Activated naive CD4-positive, alpha-beta T cell treated with anti-CD3 and anti-CD28 coated beads, Interleukin-2, amount 10 ng/mL, durations not matched to agents 7 days and 5 days (primary cell): ENCODE measurements at regions not wholly inside any gene's neighbourhood (a gene's known extent, or its start where the extent isn't known, plus 50 kb on each side); places are given as distances from the start of the nearest gene placed in this dataset.
"Not testable (repeated sequence)": the region's sequence is repeated elsewhere in the genome, so short reads cannot be mapped to it uniquely, and the experiment has no call there.

Experiments
- CTCF ChIA-PET: fragments of 350-600 bp; sonication (Branson Sonifier 250); formaldehyde crosslinking; loops from one replicate; lab custom pipeline; 2021; ENCODE audit warnings: antibody characterized with exemption; lab: Charles Lee
- DNase-seq: peaks from one replicate; pipeline ENCODE4 v3.0.0-alpha.2; 2020
- H3K27ac Mint-ChIP-seq: one replicate; pipeline ENCODE4 v1.8.0; 2021; ENCODE audit warnings: mild to moderate bottlenecking, moderate library complexity, mixed read lengths
- H3K27me3 Mint-ChIP-seq: one replicate; pipeline ENCODE4 v1.8.0; 2021; ENCODE audit warnings: mild to moderate bottlenecking, mixed read lengths
- H3K36me3 Mint-ChIP-seq: one replicate; pipeline ENCODE4 v1.8.0; 2021; ENCODE audit warnings: mixed read lengths
- H3K4me1 Mint-ChIP-seq: one replicate; pipeline ENCODE4 v1.8.0; 2021; ENCODE audit warnings: mixed read lengths
- H3K4me3 Mint-ChIP-seq: one replicate; pipeline ENCODE4 v1.8.0; 2021; ENCODE audit warnings: mild to moderate bottlenecking, moderate library complexity, mixed read lengths
- H3K9me3 Mint-ChIP-seq: one replicate; pipeline ENCODE4 v1.8.0; 2021; ENCODE audit warnings: mixed read lengths

DNA sequence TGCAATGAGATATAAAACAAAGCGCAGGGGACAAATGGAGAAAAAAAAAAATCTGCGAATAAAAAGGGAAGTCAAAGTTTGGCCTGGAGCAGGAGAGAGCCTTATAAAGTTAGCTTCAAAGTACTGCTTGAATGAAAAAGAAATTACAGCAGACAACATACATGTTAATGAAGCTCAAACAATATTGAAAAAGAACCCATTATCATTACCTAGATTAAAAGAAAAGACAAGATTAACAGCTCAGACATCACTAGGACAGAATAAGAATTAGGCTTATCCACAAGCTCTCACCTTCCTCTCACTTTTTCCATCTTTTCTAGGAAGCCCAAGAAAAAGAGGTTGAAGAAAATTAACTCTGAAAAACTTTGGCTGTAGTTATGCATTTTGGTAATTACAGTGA lies 503.5 kb downstream of the ETNK1 start:
- Mint-ChIP-seq H3K27ac (no peak overlapping the region), H3K4me1 (no peaks in the 10 kb centered on the region), H3K27me3 (no peaks in the 10 kb centered on the region), H3K36me3 (no peaks in the 10 kb centered on the region), H3K9me3 (no peaks in the 10 kb centered on the region), H3K4me3 (no peak overlapping the region)
- no peak for DNase-seq
- CTCF ChIA-PET: no interaction called here

DNA sequence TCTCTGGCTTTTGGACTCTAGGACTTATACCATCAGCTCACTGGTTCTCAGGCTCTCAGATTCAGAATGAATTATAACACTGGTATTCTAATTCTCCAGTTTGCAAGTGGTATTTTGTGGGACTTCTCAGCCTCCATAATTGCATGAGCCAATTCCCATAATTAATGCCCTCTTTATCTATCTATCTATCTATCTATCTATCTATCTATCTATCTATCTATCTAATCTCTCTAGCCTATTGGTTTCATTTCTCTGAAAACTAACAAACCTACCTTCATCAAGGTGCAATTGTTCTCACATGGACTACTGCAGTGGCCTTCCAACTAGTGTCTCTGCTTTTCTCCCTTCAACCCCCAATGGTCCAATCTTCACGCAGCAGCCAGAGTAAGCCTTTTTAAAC lies 507.4 kb downstream of the ETNK1 start:
- CTCF ChIA-PET: no interaction called here

DNA sequence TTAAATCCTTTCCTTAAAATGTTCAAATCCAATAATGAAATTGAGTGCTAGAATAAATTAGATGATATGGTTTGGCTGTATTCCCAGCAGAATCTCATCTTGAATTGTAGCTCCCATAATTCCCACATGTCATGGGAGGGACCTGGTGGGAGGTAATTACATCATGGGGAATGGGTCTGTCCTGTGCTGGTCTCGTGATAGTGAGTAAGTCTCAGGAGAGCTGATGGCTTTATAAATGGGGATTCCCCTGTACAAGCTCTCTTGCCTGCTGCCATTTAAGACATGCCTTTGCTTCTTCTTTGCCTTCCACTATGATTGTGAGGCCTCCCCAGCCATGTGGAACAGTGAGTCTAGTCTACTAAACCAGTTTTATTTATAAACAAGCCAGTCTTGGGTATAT lies 508.5 kb downstream of the ETNK1 start:
- Mint-ChIP-seq H3K27ac (no peak overlapping the region), H3K36me3 (no peaks in the 10 kb centered on the region), H3K4me1 (no peaks in the 10 kb centered on the region), H3K27me3 (no peaks in the 10 kb centered on the region), H3K4me3 (no peak overlapping the region), H3K9me3 (no peaks in the 10 kb centered on the region)
- CTCF ChIA-PET: no interaction called here
- no peak for DNase-seq

More for the DNA sequence above, 507.4 kb downstream of the ETNK1 start:
- no peaks in the 10 kb centered on the region for H3K4me1 Mint-ChIP-seq
- DNase-seq: no peak
- H3K4me3 Mint-ChIP-seq: no peak overlapping the region
- no peaks in the 10 kb centered on the region for H3K9me3 Mint-ChIP-seq
- H3K27me3 Mint-ChIP-seq: no peaks in the 10 kb centered on the region
- no peaks in the 10 kb centered on the region for H3K36me3 Mint-ChIP-seq
- no peak overlapping the region for H3K27ac Mint-ChIP-seq

DNA sequence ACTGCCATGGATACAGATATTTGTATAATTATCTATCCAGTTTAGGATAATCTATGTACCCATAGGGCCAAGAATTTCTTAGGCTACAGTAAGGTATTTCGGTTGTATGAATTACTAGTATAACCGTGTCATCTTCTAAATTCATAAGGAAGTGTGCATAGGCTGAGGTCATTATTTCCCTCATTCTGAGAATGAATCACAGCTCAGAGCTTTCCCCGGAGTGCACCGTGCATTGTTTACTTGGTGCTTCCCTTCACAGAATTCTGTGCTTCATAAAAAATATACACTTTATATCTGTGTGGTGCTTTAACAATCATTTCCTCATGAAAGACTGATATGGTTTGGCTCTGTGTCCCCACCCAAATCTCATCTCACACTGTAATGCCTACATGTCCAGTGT lies 514.1 kb downstream of the ETNK1 start:
- Mint-ChIP-seq H3K27me3 (no peaks in the 10 kb centered on the region), H3K9me3 (peaks cover 4% of the 10 kb centered on the region), H3K36me3 (no peaks in the 10 kb centered on the region), H3K4me1 (no peaks in the 10 kb centered on the region), H3K27ac (no peak overlapping the region), H3K4me3 (no peak overlapping the region)
- CTCF ChIA-PET: no interaction called here
- no peak for DNase-seq

DNA sequence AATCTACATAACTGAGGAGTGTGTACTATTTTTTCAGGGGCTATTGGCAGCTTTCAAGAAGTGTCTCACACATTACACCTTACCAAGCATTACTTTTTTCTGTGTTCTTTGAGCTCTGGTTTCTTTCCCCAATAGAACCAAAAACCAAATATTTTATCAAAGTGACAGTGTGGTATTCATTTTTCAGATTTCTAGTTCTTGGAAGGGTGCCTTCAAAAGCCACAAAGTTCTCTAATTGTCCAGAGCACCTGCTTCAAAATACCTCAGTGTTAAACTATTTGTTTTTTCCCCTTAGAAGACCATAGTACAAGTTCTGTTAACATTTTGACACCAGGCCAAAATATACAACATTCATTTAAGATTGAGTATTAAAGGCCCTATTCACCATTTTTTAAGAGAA lies 515.7 kb downstream of the ETNK1 start:
- Mint-ChIP-seq H3K27me3 (no peaks in the 10 kb centered on the region), H3K36me3 (no peaks in the 10 kb centered on the region), H3K9me3 (peaks cover 15% of the 10 kb centered on the region), H3K4me1 (no peaks in the 10 kb centered on the region), H3K4me3 (no peak overlapping the region), H3K27ac (no peak overlapping the region)
- no peak for DNase-seq
- CTCF ChIA-PET: no interaction called here

DNA sequence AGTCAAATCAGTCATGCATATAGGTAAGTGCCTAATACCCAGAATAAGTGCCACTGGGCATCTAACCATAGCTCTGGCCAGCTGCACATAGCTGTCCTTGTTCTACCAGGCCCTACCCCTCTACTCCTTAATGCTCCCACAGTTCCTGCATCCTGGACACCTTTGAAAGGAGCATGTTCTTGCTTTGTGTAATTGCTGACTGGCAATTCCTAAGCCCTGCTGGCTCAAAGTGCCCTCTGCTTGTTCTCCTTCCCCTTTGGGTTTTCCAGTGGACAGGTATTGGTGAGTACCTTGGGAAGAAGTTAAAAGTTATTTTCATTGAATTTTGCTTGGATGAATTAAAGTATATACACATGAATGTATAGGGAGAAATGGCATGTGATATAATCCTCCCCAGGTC lies 516.4 kb downstream of the ETNK1 start:
- Mint-ChIP-seq H3K4me1 (no peaks in the 10 kb centered on the region), H3K9me3 (peaks cover 17% of the 10 kb centered on the region), H3K27me3 (no peaks in the 10 kb centered on the region), H3K4me3 (no peak overlapping the region), H3K27ac (no peak overlapping the region), H3K36me3 (no peaks in the 10 kb centered on the region)
- CTCF ChIA-PET: no interaction called here
- no peak for DNase-seq

DNA sequence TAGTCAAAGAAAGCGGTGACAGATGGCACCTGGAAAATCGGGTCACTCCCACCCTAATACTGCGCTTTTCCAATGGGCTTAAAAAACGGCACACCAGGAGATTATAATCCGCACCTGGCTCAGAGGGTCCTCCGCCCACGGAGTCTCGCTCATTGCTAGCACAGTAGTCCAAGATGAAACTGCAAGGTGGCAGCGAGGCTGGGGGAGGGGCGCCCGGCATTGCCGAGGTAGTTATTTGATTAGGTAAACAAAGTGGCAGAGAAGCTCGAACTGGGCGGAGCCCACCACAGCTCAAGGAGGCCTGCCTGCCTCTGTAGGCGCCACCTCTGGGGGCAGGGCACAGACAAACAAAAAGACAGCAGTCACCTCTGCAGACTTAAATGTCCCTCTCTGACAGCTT lies 521.1 kb downstream of the ETNK1 start:
- not testable (repeated sequence) for H3K36me3 Mint-ChIP-seq, H3K4me1 Mint-ChIP-seq

DNA sequence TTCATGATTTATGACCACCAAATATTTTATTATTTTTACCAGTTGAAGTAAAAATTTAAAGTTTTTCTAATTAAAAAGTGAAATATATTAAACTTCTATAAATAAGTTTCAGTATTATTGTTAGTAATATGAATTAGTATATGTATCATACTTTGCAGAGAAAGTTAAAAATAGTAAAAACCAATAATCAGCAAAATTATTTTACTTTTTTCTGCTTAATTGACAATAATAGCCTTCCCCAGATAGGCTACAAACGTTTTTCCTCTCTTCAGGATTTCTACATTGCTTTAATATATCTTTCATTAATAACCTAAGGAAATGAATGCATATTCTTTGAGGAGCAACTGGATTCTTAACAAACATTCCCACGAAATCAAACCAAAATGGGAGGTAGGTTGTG lies 543.5 kb downstream of the ETNK1 start:
- Mint-ChIP-seq H3K27me3 (no peaks in the 10 kb centered on the region), H3K36me3 (no peaks in the 10 kb centered on the region), H3K4me3 (no peak overlapping the region), H3K27ac (no peak overlapping the region), H3K4me1 (no peaks in the 10 kb centered on the region), H3K9me3 (peaks cover 9% of the 10 kb centered on the region)
- CTCF ChIA-PET: no interaction called here
- no peak for DNase-seq

More for the DNA sequence above, 521.1 kb downstream of the ETNK1 start:
- H3K27me3 Mint-ChIP-seq, CTCF ChIA-PET, DNase-seq, H3K4me3 Mint-ChIP-seq, H3K27ac Mint-ChIP-seq: not testable (repeated sequence)
- H3K9me3 Mint-ChIP-seq: peaks cover 22% of the 10 kb centered on the region

DNA sequence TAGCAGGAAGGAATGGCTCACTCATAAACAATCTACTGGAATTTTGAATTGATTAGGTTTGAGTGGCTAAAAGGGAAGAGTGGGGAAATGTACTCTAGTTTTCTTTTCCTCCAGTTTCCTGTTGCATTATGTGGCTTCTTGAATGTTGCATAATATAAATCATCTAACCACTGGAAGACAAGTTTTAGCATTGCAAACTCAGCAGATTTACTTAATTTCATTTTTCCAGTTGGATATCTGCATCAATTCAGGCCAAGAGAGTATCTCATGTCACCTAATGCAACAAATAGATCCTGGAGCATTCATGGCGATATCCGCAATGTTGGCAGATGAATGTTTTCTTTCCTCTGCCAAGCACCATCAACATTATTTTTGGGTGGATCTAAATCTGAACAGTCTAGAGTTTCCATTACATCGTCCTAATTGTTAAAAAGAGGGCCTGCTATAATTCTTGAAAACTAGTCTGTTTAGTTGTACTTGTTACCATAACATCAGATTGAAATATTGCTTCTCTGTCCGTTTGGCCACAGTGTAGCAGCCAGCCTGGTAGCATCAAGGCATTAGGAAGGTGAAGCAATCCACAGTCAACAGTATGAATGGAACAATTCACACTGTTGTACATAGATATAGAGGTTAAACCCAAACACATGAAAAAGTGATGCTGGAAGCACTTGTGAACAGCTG lies 544.2 kb downstream of the ETNK1 start:
- H3K36me3 Mint-ChIP-seq: no peaks in the 10 kb centered on the region
- CTCF ChIA-PET: no interaction called here
- no peak for DNase-seq
- no peak overlapping the region for H3K27ac Mint-ChIP-seq
- no peak overlapping the region for H3K4me3 Mint-ChIP-seq
- H3K4me1 Mint-ChIP-seq: no peaks in the 10 kb centered on the region
- H3K27me3 Mint-ChIP-seq: no peaks in the 10 kb centered on the region
- peaks cover 12% of the 10 kb centered on the region for H3K9me3 Mint-ChIP-seq

DNA sequence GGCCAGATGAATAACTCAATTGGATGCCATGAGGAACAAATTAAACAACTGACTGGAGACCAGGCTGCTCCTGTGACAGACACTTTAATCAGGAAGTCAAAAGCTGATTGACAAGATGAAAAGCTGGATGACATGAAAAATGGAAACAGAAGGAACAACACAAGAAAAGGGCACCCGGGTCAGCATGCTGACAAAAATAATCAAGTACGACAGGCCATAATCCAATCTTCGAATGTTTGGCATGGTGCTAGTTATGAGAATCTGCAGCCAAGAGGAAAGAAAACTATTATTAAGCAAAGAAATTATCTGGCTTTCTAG lies 544.7 kb downstream of the ETNK1 start:
- no peaks in the 10 kb centered on the region for H3K4me1 Mint-ChIP-seq
- CTCF ChIA-PET: no interaction called here
- H3K27ac Mint-ChIP-seq: no peak overlapping the region
- H3K27me3 Mint-ChIP-seq: no peaks in the 10 kb centered on the region
- no peak overlapping the region for H3K4me3 Mint-ChIP-seq
- H3K9me3 Mint-ChIP-seq: peaks cover 12% of the 10 kb centered on the region
- H3K36me3 Mint-ChIP-seq: no peaks in the 10 kb centered on the region
- DNase-seq: no peak

DNA sequence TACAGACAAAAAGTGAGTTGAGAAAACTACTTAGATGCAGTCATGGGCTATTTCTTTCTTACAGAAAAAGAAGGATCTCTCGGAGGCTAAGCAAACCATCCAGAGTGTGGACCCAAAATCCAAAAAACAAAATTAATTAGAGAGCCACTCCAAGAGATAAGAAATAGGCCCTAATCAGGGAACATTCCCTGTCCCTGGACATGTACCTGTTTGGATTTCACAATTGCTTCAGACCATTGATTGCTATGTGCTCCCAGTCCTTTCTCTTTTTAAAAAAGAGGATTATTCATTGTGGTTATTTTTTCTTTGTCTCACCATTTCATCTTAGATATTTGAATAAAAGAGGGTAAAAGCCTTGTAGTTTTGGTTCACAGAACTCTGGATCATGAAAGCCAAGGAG lies 549.9 kb downstream of the ETNK1 start:
- peaks cover 12% of the 10 kb centered on the region for H3K9me3 Mint-ChIP-seq
- no peak overlapping the region for H3K27ac Mint-ChIP-seq
- no peaks in the 10 kb centered on the region for H3K27me3 Mint-ChIP-seq
- no peak for DNase-seq
- CTCF ChIA-PET: no interaction called here
- no peak overlapping the region for H3K4me3 Mint-ChIP-seq
- no peaks in the 10 kb centered on the region for H3K36me3 Mint-ChIP-seq
- no peaks in the 10 kb centered on the region for H3K4me1 Mint-ChIP-seq

DNA sequence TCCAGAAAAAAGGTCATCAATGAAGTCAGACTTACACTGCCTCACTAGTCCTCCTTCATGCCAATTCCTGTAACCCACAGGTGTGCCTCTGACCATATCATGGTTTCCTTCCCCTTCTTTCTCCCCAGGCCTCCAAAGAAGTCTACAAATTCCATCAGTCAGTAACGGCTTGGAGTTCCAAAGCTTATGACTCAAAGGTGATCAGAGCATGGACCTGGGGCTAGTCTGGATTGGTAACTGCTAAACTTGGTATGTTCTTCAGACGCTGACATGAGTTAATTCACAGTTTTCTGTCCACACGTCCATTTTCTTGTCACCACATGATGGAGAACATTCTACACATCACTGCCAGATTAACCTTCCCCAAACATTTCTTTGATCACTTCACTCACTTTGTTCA lies 560.4 kb downstream of the ETNK1 start:
- Mint-ChIP-seq H3K27me3 (no peaks in the 10 kb centered on the region), H3K36me3 (no peaks in the 10 kb centered on the region), H3K27ac (no peak overlapping the region), H3K4me1 (no peaks in the 10 kb centered on the region), H3K9me3 (no peaks in the 10 kb centered on the region), H3K4me3 (no peak overlapping the region)
- no peak for DNase-seq
- CTCF ChIA-PET: no interaction called here

DNA sequence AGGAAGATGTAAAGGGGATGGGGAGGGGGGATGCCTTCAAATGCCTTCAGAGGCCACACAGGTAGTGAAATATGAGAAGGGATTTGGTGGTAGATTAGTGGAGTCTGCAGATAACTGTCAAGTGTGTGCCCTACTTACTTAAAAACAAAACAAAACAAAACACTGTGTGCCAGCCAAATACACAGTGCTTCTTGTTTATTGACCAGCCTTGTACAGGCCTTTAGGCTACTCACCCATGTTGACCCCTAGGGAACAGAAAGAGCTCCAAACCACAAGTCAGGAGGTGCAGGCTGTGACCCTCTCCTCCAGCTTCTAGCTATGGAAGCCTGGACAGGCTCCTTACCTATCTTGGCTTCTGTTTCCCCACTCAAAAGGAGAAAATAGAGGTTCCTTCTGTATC lies 562.0 kb downstream of the ETNK1 start:
- Mint-ChIP-seq H3K27ac (no peak overlapping the region), H3K4me1 (no peaks in the 10 kb centered on the region), H3K4me3 (no peak overlapping the region), H3K36me3 (no peaks in the 10 kb centered on the region), H3K27me3 (no peaks in the 10 kb centered on the region), H3K9me3 (no peaks in the 10 kb centered on the region)
- CTCF ChIA-PET: no interaction called here
- no peak for DNase-seq

DNA sequence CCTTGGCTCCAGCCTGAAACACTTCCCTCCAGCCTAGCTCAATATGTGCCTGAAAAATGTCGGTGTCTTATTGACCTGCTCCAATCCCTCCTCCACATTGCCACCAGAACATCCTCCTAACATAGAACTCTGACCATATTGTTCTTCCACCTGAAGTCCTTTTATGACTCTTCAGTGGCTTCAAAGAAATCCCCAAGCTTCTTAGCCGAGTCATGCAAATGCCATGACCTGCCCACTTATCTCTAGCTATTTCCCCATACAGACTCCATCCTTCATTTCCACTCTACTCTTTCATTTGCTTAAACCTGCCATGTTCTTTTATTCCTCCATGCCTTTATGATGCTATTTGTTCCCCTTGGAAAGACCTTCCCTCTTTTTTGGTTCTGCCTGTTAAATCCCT lies 568.6 kb downstream of the ETNK1 start:
- CTCF ChIA-PET: interaction anchor here (2.5 kb wide), 1 partner anchor 10 kb away, joined by 8 read pairs; no protein-coding TSS in a partner anchor
- Mint-ChIP-seq H3K9me3 (peaks cover 1% of the 10 kb centered on the region), H3K27ac (no peak overlapping the region), H3K27me3 (no peaks in the 10 kb centered on the region), H3K36me3 (no peaks in the 10 kb centered on the region), H3K4me1 (no peaks in the 10 kb centered on the region), H3K4me3 (no peak overlapping the region)
- no peak for DNase-seq

DNA sequence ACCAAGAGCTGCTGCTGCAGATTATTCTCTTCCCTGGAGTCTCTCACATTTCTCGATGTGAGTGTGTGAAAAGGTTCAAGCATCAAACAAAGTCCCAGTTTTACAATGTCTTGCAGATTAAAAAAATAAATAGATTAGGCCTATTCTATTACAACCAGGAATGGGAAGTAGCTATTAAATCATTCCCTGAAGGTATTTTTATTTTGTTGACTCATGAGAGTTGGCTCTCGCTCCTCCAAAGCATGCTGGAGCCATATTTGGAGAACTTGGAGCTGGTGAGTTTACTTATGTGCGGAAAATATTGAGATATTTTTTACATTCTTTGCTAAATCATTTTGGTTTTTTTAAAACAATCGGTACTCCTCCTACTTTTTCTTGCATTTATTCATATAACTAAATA lies 572.3 kb downstream of the ETNK1 start:
- no peak for DNase-seq
- peaks cover 1% of the 10 kb centered on the region for H3K9me3 Mint-ChIP-seq
- no peaks in the 10 kb centered on the region for H3K27me3 Mint-ChIP-seq
- H3K36me3 Mint-ChIP-seq: no peaks in the 10 kb centered on the region
- no peak overlapping the region for H3K4me3 Mint-ChIP-seq
- H3K27ac Mint-ChIP-seq: no peak overlapping the region
- H3K4me1 Mint-ChIP-seq: no peaks in the 10 kb centered on the region
- CTCF ChIA-PET: interaction anchor here (0.9 kb wide), 1 partner anchor 9 kb away, joined by 3 read pairs; no protein-coding TSS in a partner anchor

DNA sequence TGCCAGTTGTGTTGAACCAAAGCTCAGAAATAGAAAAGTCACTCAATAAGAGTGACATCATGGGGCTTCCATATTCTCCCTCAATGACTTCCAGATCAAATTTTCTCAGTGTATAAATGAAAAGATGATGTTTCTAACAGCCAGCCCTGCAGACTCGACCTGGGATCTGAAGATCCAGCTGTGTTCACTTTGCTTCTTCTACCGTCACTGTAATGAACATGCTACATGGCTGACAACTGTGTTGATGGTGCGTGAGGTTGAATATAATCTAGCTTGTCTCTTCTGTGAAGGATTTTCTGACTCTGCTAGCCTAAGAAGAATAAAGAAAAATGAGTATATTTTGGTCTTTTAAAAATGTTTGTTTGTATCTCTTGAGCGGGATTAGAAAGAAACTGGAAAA lies 577.8 kb downstream of the ETNK1 start:
- Mint-ChIP-seq H3K4me3 (no peak overlapping the region), H3K9me3 (no peaks in the 10 kb centered on the region), H3K27ac (no peak overlapping the region), H3K27me3 (no peaks in the 10 kb centered on the region), H3K4me1 (no peaks in the 10 kb centered on the region), H3K36me3 (no peaks in the 10 kb centered on the region)
- DNase-seq: no peak
- CTCF ChIA-PET: interaction anchor here (3.0 kb wide), 1 partner anchor 9 kb away, joined by 8 read pairs; no protein-coding TSS in a partner anchor
